ENCODE measurements at regions not wholly inside any gene's neighbourhood (a gene's known extent, or its start where the extent isn't known, plus 50 kb on each side); places are given as distances from the start of the nearest gene placed in this dataset.
A peak's percentile ranks its signal among the peaks of the same experiment; 100 is the strongest.

DNA sequence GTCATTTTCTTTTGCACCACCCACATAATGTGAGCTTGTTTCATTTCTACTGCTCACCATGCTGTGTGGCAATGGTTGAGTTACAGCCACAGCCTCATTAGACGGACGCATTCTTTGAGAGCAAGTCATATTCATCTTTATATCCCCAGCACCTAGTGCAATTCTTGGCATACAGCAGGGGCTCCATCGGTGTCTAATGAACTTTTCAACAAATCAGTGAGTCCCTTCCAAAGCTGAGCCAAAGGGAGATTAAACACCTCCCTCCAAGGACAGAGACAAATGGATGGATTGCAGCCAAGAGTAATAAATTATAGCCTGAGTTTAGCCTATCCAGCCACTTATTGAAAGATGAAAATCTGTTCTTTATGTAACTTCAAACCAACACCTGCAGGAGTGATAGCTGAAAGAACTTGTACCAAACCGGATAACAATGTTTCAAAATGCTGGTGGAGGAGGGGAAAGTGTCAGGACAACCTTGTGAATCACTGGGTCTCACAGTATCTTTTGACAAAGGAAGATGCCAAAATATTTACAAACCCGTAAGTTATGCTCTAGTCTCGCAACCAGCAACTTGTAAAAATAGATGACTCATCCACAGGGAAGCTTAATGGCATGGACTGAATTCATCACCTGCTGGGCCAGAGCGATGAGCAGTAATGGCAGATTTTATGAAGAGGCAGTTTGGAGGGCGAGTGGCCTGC lies 139.0 kb downstream of the PXDC1 start:
- Histone ChIP-seq H3K4me3 (peak overlapping the region; percentile 26; the same call in 1 of the 2 replicates), H3K36me3 (ENCODE audit: insufficient read depth, low read length) (no peaks in the 10 kb centered on the region), H3K9me3 (ENCODE audit: low read depth, low read length) (no peaks in the 10 kb centered on the region), H3K9ac (ENCODE audit: insufficient read length) (no peak overlapping the region), H3K27ac (no peak overlapping the region)
- no peak for TF ChIP-seq POLR2AphosphoS5 (IDR thresholded peaks at IDR 0.05; ENCODE audit: borderline replicate concordance, low read depth, low read length)
- TF ChIP-seq EZH2 (IDR thresholded peaks at IDR 0.05): no peak
- no peak for TF ChIP-seq FOXP2 (optimal IDR thresholded peaks at IDR 0.05; ENCODE audit: control extremely low read depth, extremely low read length, insufficient read depth)
- no peak for DNase-seq (ENCODE audit: low read depth, low spot score)

DNA sequence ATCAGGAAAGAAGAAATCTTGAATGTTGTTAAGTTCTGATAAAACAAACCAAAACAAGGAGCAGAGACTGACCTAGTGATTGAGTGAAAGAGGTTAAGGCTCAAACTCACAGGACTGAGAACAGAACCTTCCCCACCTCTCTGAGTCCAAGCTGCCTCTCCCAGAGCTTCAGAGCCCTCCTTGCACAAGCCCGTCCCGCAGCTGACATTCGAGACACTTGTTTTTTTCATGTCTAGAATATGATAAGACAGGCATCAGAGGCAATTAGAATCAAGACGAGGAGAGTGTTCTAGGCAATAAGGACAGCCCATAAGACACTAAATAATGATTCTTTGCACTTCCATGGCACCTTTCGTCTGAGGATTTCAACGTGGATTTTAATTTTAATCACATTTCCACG lies 140.6 kb downstream of the PXDC1 start:
- Histone ChIP-seq H3K9ac (ENCODE audit: insufficient read length) (no peak overlapping the region), H3K4me3 (no peak overlapping the region), H3K36me3 (ENCODE audit: insufficient read depth, low read length) (no peaks in the 10 kb centered on the region), H3K27ac (no peak overlapping the region), H3K9me3 (ENCODE audit: low read depth, low read length) (no peaks in the 10 kb centered on the region)
- TF ChIP-seq FOXP2 (optimal IDR thresholded peaks at IDR 0.05; ENCODE audit: control extremely low read depth, extremely low read length, insufficient read depth): no peak
- no peak for TF ChIP-seq POLR2AphosphoS5 (IDR thresholded peaks at IDR 0.05; ENCODE audit: borderline replicate concordance, low read depth, low read length)
- no peak for TF ChIP-seq EZH2 (IDR thresholded peaks at IDR 0.05)
- no peak for DNase-seq (ENCODE audit: low read depth, low spot score)

DNA sequence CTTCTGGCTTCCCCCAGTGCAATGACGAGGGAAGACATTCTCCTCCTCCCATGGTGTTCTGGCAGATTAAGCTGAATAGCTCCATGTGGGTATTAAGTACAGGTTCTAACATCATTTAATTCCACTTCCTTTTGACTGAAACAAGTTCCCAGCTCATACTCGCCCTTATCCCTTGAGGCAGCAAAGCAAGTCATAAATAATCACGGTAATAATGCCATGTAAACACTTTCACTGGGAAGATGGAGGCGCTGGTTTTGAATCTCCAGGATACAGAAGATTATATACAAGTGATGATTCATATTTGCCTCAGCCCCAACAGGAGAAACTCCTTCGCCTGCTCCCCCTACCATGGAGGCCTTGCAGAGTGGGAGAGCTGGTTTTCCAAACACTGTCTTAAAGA lies 141.3 kb downstream of the PXDC1 start:
- DNase-seq (ENCODE audit: low read depth, low spot score): peak; percentile 86

DNA sequence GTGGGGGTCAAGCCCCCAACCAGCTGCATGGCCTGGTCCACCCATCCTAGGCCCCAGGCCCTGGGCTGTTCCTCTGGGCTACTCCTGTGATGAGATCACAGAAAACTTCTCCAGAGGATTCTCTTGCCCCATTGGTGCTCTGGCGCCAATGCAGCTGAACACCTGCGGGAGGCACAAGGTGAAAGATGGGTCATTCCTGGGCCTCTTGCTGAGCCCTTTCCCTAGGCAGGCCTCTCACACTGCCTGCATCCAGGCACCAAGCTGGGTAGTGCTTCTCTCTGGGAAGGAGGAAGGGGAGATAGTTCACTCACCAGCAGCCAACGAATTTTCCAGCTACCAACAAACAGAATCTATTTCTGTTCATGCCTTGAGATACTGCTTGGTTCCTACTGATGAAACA lies 142.1 kb downstream of the PXDC1 start:
- H3K4me3 ChIP-seq: no peak overlapping the region
- DNase-seq (ENCODE audit: low read depth, low spot score): no peak
- TF ChIP-seq EZH2 (IDR thresholded peaks at IDR 0.05): no peak
- TF ChIP-seq POLR2AphosphoS5 (IDR thresholded peaks at IDR 0.05; ENCODE audit: borderline replicate concordance, low read depth, low read length): no peak
- no peak for TF ChIP-seq FOXP2 (optimal IDR thresholded peaks at IDR 0.05; ENCODE audit: control extremely low read depth, extremely low read length, insufficient read depth)
- no peak overlapping the region for H3K9ac ChIP-seq (ENCODE audit: insufficient read length)
- H3K9me3 ChIP-seq (ENCODE audit: low read depth, low read length): no peaks in the 10 kb centered on the region
- H3K36me3 ChIP-seq (ENCODE audit: insufficient read depth, low read length): no peaks in the 10 kb centered on the region
- no peak overlapping the region for H3K27ac ChIP-seq

More for the DNA sequence above, 141.3 kb downstream of the PXDC1 start:
- Histone ChIP-seq H3K36me3 (ENCODE audit: insufficient read depth, low read length) (no peaks in the 10 kb centered on the region), H3K4me3 (peak overlapping the region; percentile 21), H3K27ac (peak overlapping the region; percentile 30; the same call in 1 of the 2 replicates), H3K9ac (ENCODE audit: insufficient read length) (no peak overlapping the region), H3K9me3 (ENCODE audit: low read depth, low read length) (no peaks in the 10 kb centered on the region)
- peak; percentile 56 for TF ChIP-seq FOXP2 (optimal IDR thresholded peaks at IDR 0.05; ENCODE audit: control extremely low read depth, extremely low read length, insufficient read depth)
- TF ChIP-seq POLR2AphosphoS5 (IDR thresholded peaks at IDR 0.05; ENCODE audit: borderline replicate concordance, low read depth, low read length): no peak; the same call in 1 of the 2 replicates

DNA sequence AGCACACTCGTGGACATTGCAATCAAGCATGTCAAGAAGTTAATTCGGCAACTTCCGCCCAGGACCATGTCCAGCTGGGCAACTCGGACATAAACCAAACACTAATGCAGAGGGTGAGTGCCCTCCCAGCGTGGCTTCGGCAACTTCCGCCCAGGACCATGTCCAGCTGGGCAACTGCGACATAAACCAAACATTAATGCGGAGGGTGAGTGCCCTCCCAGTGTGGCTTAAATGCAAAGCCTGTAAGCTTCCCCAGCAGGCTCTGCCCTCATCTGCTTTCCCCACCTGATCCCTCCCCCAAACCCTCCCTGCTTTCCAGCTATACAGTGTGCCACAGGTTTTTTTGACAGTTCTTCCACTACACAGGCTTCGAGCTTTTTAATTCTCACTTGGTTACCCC lies 143.4 kb downstream of the PXDC1 start:
- Histone ChIP-seq H3K9me3 (ENCODE audit: low read depth, low read length) (no peaks in the 10 kb centered on the region), H3K4me3 (no peak overlapping the region), H3K9ac (ENCODE audit: insufficient read length) (no peak overlapping the region), H3K27ac (no peak overlapping the region), H3K36me3 (ENCODE audit: insufficient read depth, low read length) (no peaks in the 10 kb centered on the region)
- TF ChIP-seq FOXP2 (optimal IDR thresholded peaks at IDR 0.05; ENCODE audit: control extremely low read depth, extremely low read length, insufficient read depth) (no peak), POLR2AphosphoS5 (IDR thresholded peaks at IDR 0.05; ENCODE audit: borderline replicate concordance, low read depth, low read length) (no peak), EZH2 (IDR thresholded peaks at IDR 0.05) (no peak)
- DNase-seq (ENCODE audit: low read depth, low spot score): no peak

DNA sequence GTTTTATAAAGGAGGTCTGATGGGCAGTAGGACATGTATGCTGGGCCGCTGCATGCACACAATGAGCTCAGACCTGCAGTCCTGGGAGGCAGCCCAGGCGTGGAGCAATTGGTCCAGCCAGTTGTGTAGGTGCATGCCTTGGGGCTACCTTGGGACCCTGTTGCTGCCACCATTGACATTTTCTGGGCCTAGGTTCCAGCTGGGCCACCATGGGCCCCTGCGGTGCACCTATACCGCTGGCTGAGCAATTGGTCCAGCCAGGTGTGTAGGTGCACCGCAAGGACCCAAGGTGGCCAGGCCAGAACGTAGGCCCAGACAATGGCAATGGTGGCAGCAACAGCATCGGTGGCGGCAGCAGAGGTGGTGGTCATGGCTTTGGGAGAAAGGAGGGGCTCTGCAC lies 143.9 kb downstream of the PXDC1 start:
- Histone ChIP-seq H3K36me3 (ENCODE audit: insufficient read depth, low read length) (no peaks in the 10 kb centered on the region), H3K9me3 (ENCODE audit: low read depth, low read length) (no peaks in the 10 kb centered on the region), H3K9ac (ENCODE audit: insufficient read length) (no peak overlapping the region), H3K27ac (no peak overlapping the region), H3K4me3 (no peak overlapping the region)
- no peak for TF ChIP-seq EZH2 (IDR thresholded peaks at IDR 0.05)
- TF ChIP-seq FOXP2 (optimal IDR thresholded peaks at IDR 0.05; ENCODE audit: control extremely low read depth, extremely low read length, insufficient read depth): no peak
- TF ChIP-seq POLR2AphosphoS5 (IDR thresholded peaks at IDR 0.05; ENCODE audit: borderline replicate concordance, low read depth, low read length): no peak
- DNase-seq (ENCODE audit: low read depth, low spot score): no peak

DNA sequence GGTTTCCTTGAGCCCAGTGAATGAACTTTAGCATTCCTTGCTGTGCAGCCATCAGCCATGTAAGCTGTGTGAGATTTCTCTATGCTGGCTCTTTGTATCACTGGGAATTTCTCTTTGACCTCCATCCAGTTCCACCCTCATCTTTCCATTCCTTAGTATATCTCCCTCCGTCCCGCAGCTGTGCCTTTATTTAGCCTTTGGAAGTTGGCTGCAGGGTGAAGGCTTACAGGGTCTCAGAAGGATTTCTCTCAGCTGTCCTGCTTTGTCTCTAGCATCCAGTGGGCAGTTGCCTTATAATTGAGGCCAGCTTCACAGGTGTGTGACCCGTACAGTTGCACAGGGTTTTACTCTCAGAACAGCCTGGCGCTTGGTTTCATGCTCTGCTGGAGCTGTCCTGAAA lies 144.3 kb downstream of the PXDC1 start:
- no peak overlapping the region for H3K4me3 ChIP-seq
- H3K36me3 ChIP-seq (ENCODE audit: insufficient read depth, low read length): no peaks in the 10 kb centered on the region
- no peak overlapping the region for H3K27ac ChIP-seq
- no peak overlapping the region for H3K9ac ChIP-seq (ENCODE audit: insufficient read length)
- DNase-seq (ENCODE audit: low read depth, low spot score): no peak
- no peaks in the 10 kb centered on the region for H3K9me3 ChIP-seq (ENCODE audit: low read depth, low read length)
- TF ChIP-seq FOXP2 (optimal IDR thresholded peaks at IDR 0.05; ENCODE audit: control extremely low read depth, extremely low read length, insufficient read depth) (no peak), EZH2 (IDR thresholded peaks at IDR 0.05) (no peak), POLR2AphosphoS5 (IDR thresholded peaks at IDR 0.05; ENCODE audit: borderline replicate concordance, low read depth, low read length) (no peak)

DNA sequence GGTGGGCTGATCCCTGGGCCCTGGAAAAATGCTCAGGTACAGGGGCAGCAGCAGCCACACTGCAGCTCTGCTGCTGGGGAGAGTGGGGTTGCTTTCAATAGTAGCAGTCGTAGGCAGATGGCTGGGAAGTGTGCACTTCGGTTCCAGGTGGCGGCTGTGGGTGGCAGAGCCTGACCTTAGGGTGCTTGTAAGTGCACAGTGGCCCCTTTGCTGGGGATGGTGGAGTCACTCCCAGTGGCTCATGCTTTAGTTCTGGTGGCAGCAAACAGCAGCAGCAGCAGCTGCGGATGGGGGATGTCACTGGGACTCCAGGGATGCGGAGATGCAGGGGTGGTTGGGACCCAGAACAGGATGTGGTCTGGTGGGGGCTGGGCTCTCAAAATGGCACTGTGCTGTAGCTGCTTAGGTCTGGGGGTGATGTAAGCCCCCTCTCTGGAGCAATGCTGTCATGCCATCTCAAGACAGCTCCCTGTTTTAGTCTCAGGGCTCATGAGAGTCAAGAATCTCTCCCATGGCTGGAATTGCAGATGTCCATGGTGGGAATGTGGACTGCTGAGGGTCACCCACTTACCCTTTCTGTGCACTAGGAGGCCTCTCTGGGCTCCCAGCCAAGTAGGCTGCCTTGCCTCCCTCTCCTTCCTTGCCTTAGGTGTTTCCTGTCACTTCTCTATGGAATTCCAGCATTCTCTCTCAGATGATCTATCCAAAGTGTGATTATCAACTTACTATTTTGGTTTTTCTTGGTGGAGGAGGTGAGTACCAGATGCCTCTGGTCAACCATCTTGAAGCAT lies 146.7 kb upstream of the SLC22A23 start:
- Histone ChIP-seq H3K9me3 (ENCODE audit: low read depth, low read length) (no peaks in the 10 kb centered on the region), H3K36me3 (ENCODE audit: insufficient read depth, low read length) (no peaks in the 10 kb centered on the region), H3K27ac (no peak overlapping the region), H3K4me3 (no peak overlapping the region), H3K9ac (ENCODE audit: insufficient read length) (no peak overlapping the region)
- TF ChIP-seq POLR2AphosphoS5 (IDR thresholded peaks at IDR 0.05; ENCODE audit: borderline replicate concordance, low read depth, low read length) (no peak), FOXP2 (optimal IDR thresholded peaks at IDR 0.05; ENCODE audit: control extremely low read depth, extremely low read length, insufficient read depth) (no peak), EZH2 (IDR thresholded peaks at IDR 0.05) (no peak)
- DNase-seq (ENCODE audit: low read depth, low spot score): no peak
